Ammon's horn (tissue), 1 donor: ENCODE measurements at regions not wholly inside any gene's neighbourhood (a gene's known extent, or its start where the extent isn't known, plus 50 kb on each side); places are given as distances from the start of the nearest gene placed in this dataset.

Experiments used
- DNase-seq: peaks from one replicate; pipeline ENCODE4 v3.0.0-alpha.2; 2016; ENCODE audit warnings: low spot score

DNA sequence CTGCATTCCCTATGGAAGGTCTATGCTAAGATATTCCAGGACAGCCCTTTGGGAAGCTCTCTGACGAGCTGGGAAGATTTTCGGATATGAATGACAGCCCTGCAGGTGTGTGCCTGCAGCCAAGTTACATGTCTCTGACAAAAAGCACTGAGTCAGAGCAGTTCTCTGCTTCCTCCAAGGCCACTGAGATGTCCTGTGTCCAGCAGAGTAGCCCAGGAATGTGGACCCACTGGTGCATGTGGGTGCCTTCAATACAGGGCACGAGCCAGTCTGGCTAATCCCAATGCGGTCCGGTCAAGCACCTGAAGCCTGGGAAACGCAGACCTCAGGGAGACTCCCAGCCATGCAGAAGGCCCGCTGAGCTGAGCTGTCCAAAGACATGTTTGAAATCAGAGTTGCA, 565.7 kb downstream of the TCERG1L start:
- DNase-seq, result no peak

DNA sequence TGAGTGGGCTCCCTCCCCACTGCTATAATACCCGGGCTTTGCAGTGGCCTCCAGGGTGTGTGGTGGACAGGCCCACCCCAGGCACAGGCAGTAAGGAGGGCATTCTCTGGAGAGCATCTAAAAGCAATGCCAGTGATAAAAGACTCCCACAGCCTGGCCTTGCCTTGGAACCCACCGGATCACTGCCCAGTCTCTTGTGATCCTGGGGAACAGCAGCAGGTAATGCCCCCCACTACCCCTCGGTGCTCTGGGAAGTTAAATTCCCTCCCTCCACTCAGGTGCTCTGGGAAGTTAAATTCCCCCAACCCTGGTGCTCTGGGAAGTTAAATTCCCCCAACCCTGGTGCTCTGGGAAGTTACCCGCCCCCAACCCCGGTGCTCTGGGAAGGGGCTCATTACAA, 565.2 kb downstream of the TCERG1L start:
- DNase-seq, result no peak

DNA sequence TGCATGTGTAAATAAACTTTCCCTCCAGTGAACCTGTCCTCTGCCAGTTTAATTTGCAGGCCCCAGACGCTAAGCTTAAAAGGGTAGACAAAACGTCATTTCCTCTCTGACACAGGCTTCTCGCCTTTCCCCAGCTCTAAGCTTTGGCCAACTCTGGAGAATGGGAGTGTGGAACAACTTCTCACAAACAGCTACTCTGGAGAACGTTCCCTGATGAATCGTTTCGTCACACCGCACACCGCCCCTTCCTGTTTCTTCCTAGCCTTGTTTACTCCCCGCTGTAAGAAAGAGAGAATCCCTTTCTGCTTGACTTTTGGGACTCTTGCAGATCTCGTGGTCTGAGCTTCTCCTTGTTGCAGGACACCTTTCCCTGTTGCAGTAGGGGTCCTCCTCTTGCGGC, 564.2 kb downstream of the TCERG1L start:
- no peak for DNase-seq

DNA sequence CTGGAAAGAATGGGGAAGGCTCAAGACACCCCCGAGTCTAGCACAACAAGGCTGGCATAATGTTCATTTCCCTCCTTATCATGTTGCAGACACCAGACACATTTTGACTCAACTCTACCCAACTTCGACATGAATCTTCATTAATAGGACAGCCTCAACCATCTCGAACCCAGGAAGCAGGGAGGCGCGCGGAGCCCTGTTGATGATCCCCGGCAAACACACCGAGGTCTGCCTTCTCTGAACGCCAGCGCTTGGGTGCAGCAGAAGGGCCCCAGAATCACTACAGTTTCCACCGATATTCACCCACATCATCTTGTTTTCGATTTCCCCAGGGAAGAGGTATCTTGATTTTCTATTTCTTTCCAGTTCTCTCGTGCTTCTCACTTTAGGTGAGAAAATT, 563.6 kb downstream of the TCERG1L start:
- no peak for DNase-seq

DNA sequence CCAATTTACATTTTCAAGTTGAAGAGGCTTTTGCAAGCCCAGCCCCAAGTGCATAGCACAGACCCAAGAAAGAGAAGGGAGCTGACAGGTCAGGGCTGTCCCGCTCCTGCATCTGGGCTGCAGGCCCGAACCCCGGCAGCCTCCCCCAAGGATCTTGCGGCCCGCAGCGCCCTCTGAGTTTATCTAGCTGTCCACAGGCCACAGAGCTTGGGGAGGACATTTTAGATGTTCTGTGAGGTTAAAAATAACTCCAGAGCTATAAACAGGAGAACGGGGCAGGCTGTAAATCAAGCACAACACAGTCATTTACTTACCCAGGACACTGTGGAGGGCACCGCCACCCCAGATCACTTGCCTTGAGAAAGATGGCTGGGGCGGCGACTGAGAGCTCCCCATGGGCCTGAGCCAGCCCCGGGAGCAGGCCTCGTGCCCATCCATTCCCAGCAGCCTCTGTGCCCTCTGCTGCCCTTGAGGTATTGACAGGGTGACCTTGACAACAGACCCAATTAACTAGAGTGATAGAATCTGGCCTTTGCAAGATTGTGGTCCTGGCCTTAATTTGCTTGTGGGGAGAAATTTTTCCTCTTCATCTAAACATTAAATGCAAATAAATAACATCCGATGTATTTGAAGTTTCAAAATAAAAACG, 563.0 kb downstream of the TCERG1L start:
- DNase-seq, result no peak

DNA sequence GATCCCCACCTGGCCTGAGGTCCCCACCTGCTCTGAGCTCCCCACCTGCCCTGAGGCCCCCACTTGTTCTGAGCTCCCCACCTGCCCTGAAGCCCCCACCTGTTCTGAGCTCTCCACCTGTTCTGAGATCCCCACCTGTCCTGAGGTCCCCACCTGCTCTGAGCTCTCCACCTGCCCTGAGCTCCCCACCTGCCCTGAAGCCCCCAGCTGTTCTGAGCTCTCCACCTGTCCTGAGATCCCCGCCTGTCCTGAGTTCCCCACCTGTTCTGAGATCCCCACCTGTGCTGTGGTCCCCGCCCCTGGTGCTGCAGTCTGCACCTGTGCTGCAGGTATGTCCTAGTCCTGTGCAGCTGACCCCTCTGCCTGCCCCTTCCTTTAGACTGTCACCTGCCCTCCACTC, 561.6 kb downstream of the TCERG1L start:
- DNase-seq, result no peak

DNA sequence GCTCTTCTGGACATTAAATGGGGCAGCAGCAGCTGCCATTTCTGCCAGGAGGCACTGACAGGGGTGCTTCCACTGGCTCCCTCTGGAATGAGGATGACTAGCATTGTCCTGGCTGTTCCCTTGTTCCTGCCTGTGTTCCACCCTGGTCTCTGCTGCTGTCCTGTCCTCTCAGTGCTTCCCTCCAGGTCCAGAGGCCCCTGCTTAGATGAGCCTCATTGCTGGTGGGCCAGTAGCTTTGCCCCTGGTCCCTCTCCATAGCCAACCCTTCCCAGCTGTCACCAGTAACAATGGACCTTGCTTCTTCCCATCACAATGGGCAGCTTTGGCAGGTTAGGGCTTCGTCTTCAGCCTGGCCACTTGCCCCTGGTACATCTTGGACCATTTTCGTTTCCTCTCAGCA, 561.1 kb downstream of the TCERG1L start:
- no peak for DNase-seq

DNA sequence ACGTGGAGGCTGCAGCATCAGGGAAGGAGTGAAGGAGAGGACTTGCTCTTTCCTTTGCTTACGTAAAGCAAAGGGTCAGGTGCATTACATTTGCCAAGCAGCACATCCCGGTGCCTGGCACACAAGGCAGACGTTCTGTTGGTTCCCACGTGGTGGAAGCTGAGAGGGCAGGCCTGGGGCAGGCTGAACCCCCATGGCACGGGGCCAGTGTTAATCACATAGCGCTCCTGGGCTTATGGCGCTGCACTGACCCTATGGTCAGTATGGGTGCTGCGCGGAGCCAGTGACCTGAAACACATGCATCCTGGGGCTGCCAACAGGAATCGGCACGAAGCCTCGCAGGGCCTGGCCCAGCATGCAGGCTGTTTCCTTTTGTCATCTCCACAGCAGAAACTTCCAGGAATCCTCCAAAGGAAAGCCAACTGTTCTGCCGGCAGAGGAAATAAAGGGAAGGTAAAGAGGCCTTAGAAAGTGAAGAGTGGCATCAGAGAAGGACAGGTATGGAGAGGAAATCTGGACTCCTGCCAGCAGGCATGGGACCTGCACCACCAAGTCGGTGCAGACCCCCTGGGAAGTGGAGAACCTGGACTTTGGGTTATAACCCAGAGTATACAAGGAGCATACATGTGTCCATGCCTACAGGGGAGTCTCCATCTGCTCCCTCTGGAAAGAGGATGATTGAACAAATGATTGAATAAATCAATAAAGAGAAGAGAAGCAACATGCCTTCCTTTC, 560.2 kb downstream of the TCERG1L start:
- no peak for DNase-seq

DNA sequence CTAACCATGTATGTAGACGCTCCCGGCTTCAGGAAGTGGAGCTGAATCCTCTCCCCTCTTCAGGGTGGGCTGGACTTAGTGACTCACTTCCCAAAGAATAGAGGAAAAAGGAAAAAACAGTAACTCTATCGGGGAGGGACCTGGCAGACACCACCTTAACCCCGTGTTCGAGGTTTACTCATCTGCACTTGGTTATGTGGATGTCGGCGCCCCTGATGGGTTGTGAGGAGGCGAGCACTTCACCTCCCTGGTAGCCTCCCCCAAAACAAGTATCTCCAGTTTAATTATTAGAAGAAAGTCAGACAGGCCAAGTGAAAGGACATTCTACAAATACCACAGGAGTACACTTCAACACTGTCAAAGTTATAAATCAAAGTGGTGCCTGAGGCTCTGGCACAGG, 559.7 kb downstream of the TCERG1L start:
- no peak for DNase-seq

DNA sequence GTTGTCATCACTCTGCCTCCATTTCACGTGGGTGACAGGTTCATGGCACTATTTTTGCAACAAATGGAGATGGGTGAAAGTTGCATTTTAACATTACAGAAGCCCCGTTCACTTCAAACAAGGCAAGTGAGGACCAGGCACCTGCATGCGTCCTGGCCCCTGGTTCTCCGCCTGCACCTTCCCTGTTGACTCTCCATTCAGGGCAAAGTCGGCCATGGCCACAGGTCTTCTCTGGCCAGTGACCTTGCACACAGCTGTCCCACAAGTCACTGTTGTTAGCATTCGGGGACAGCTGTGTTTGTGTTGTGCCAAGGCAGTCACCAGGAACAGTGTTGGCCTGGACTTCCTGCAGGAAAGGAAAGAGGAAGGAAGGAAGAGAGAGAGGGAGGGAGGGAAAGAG, 554.9 kb downstream of the TCERG1L start:
- DNase-seq, result no peak

DNA sequence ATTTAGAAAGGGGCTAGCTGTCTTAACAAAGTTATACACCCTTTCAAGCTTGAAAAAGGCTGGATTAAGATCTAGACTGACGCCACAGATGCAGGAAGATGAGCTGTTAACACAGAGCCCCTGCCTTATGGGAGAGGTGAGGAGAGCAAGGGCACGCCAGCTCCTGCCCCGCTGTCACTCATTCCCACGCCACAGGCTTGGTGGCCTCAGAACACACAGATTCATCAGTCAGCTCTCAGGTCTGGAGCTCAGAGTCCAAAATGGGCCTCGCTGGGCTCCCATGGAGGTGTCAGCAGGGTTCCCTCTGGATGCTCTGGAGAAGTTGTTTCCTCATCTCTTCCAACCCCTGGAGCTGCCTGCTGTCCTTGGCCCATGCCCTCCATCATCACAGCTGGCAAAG, 554.2 kb downstream of the TCERG1L start:
- no peak for DNase-seq

DNA sequence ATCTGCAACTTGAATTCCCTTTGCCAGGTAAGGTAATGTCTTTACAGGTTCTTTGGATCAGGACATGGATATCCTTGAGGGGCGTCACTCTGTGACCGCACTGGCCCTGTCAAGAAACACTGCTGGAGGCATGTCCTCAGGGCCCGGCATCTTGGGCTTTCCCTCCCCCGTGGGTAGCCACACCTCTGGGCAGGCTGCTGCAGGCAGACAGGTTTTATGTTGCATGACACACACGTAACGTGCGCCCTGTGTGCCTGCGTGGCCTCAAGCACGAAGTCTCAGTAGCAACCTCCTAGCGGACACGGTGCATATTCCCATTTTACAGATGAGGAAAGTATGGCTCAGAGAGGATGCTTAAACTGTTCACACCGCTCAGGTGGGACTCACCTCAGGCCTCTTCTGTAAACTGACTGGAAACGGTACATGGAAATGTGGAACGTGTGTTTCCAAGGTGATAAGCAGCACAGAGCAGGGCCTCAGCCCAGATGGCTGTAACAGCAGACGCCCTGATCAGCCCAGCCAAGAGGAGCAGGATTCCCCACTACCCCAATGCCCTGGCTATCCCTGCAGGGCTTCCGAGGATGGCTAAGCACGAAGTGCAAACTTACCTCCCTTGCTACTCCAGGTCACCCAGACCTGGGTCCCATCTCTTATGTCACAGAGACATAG, 553.6 kb downstream of the TCERG1L start:
- no peak for DNase-seq

DNA sequence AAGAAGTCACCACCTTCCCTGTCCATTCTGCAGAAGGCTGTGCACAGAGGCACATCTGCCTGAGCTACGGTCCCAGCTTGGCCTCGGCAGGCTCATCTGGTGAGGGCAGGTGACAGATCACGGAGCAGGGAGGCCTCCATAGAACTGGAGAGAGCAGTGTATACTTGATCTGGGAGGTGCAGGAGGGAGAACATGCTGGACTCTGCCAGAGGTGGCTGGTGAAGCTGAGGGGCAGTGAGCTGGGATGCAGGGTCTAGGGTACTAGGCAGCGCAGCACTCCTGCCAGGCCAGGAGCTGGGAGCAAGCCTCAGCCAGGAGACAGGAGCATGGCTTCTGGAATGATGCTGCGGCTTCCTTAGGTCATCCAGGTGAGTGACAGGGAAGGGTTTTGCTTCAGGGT, 553.0 kb downstream of the TCERG1L start:
- DNase-seq, result no peak

DNA sequence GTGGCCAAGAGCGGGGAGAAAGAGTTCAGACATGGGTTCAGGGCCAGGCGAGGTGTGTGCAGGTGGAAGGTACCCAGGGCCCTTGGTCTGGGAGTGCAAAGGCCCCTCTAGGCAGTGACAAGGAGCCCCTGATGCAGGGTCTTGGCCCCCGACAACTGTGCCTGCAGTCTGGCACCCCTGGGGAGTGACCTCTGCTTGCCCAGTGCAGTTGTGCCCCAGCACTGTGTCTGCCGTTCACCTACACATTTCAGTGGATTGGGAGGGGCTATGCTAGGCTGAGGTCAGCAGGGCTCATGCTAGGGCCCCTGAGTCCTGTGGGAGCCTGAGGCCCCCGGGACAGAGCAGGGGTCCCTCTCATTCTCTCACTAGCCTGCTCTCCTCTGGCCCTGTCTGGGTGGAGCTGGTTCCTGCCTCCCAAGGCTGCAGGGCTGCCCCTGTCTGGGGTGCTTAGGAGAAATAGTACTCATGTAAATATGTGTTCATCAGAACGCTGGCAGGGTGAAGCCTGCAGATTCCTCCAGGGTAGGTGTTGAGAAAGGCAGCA, 550.4 kb downstream of the TCERG1L start:
- no peak for DNase-seq

DNA sequence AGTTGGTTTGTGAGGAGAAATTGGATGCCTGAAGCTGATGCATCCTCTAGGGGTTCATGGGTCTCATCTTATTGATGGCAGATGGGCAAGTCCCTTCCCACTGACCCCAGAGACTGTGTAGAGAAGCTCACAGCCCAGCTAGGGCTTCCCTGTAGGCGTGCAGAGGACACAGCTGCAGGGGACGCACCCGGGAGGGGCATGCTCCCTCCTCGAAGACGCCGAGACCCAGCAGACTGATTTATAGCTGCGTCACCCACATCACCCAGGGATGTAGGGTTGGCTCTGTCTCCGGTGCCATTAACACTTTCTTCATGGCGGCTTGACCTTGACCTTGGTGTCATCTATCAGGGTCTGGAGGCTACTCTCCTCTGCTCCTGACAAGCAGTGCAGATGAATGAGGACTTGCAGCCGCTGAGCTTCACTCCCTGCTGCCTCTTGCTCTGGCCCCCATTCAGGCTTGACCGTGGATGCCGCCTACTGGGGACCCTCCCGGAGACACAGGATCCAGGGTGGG, 549.7 kb downstream of the TCERG1L start:
- DNase-seq, result no peak

DNA sequence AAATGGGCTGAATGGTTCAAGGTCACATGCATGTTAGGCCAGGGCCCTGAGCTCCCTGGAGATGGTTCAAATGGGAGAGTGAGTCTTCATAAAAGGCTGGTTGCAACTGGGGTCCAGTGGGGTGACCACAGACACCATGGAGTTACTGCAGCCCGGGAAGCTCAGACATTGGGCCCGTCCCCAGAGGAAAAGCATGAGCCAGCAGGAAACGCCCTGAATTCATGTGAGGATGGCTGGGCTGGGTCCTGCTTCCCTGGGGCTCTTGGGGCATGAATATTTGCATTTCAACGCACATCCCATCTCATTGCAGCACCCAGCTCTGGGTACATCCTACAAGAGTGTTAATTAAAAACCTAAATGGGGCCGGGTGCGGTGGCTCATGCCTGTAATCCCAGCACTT, 549.0 kb downstream of the TCERG1L start:
- DNase-seq, result no peak

DNA sequence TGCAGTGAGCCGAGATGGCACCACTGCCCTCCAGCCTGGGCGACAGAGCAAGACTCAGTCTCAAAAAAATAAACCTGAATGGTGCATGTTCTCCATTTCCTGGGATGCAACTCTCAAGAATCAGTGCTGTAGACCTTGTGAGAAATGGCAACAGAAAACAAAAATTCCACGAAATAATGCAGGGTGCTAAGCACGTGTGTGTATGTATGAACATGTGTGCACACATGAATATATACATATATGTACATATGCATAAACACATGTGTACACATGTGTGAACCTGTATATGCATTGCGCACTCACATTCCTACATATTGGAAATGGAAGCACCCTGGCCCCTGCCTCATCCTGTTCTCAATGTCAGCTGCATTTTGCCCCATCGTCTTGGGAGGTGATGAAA, 548.5 kb downstream of the TCERG1L start:
- DNase-seq, result no peak

DNA sequence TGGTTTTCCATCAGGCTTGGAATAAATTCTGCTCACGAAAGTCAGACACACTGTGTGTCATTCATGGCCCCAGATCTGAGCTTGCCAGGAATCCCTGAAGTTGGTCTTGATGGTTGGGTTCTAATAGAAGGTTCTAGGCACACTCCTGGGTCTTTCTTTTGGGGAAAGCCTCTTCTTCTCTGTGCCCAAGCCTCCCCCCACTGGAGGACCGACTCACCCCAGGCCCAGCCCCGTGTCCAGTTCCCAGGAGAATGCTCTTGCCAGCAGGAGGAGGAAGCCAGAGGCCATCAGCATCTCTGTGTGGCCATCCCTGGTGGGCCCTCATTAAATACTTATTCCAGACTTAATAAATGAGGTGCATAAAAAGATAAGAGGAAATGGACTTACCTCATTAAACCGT, 548.0 kb downstream of the TCERG1L start:
- DNase-seq, result no peak

DNA sequence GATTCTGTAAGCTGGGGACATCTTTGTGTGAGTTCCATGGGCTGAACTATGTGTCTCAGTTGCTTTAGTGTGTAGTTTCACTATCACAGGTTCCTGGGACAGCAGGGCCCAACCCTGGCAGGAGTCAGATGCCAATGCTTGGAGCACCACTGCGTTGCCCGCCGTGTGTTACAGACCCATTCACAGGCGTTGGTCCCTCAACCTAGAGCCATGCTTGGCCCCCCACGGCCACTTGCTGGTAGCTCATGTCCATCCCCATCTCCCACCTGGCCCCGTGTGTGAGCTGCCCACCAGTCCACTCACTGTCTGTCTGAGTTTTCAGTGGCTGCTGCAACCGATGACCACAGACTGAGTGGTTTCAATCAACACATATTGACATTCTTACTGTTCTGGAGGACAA, 546.9 kb downstream of the TCERG1L start:
- DNase-seq, result no peak

DNA sequence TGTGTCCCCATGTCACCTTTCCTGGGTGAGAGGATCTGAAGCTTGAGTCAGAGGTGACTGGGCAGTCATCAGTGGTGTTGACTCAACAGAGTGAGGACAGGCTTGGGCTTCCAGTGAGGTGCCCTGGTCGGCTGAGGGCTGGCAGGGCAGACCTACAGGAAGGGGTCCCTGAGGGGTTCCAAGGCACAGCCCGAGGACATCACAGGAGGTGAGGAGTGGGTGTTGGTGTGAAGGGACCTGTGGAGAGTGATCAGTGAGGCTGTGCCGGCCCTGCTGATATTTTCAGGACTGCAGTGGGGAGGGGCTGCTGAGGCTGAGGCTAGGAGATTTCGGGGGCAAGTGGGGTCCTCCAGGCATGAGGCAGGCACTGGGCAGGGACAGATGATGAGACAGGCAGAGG, 545.5 kb downstream of the TCERG1L start:
- DNase-seq, result no peak

DNA sequence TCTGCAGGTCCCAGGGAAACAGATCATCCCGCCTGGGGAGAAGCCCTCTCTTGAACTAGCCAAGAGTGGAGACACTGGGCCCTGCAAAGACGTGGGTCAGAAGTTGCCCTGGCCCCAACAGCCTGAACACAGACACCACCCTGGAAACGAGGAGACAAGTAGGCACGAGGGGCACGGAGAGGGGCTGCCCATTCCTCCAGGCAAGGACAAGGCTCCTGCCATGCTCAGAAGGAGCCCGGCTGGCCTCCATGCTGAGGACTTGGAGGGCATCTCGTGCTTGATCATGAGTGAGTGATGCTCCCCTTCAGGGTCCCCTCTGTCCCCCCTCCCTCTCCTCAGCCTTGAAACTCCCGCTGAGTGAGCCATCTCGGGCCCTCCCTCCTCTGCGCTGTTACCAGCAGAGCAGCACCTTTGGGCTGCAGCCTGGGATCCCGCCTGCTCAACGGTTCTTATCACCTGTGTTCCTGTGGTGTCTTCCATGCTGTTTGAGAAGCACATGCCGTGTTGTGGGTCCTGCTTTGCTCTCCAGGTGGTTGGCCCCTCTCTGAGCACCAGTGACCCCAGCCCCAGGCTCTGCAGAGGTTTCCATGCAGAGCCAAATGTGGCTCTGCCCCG, 544.3 kb downstream of the TCERG1L start:
- DNase-seq, result no peak

DNA sequence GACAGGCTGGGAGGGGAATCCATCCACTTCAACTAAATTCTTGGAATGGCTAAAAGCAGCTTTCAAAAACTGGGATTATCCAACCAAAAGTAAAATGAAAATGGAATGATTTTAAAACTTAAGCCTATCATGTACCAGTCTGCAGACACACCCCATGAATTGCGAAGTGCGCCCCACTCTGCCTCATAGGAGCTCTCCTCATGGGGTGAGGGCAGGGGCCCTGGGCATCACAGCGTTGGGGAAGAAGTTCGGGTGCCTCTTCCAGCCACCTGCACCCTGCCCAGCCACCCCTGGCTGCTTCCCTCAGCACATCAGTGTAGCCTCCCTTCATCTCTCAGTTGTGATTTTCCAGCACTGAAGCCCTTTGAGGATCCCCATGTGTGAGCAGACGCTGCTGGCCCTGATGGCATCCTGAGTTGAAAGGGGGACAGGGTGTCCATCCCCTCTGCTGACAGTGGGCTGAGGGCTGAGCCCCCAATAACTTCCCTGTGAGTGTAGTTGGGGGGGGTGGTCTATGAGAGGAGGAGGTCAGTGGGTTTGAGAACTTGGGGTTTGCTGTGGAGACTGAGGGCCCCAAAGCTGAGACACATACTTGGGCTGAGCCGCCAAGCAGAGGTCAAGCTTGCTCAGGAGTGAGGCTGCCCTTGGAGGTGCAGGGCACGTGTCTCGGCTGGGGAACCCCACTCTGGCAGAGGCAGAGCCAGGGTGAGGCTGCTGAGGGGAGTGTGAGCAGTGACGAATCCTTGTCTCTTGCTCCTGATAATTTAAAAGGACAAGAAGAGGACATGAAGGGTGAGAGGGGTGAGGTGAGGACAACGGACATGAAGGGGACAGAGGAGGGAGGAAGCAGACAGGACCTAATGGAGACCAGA, 542.1 kb downstream of the TCERG1L start:
- DNase-seq, result no peak
